IPS-NIHi7 (cell line): ENCODE measurements at regions not wholly inside any gene's neighbourhood (a gene's known extent, or its start where the extent isn't known, plus 50 kb on each side); places are given as distances from the start of the nearest gene placed in this dataset.

Source experiments
- DNase-seq: peaks from one replicate; pipeline ENCODE4 v3.0.0; 2012; ENCODE audit warnings: mixed read lengths; ENCODE audit errors: extremely low spot score

DNA sequence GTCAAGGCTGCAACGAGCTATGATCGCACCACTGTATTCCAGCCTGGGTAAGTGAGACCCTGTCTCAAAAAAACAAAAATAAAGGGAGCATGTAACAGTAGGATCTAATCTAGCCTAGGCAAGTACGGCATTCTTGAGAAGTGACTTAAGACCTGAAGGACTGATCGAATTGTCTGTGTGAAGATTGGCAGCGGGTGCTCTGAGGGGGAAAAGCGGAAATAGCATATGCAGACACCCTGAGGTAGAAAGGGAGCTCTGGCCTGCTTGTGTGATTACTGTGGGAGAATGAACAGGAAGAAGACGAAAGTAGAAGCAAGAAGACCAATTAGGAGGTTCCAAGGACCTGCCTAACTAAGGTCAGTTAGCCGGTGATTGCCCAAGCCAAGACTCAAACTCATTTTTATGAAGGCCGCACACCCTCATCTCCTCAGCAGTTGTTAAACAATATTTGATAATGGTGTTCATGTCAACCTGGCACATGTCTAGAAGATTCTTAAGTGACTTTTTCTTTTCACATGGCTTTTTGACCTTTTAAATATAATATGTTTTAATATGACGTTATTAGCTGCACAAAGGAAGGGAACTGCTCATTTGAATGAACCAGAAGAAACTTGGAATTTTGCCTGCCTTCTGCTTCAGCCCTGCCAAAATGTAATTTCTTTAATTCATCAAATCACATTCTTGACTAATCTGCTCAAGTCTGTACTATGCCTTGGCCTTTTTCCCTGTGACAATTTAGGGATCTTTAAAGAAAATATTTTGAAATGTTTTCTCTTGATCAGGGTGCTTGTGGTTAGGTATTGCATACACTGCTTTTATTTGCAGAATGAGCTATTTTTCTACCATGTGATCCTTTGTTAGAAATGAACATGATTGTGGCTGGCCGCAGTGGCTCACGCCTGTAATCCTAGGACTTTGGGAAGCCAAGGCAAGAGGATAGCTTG is 289.2 kb upstream of the DMRT1 start:
- DNase-seq: no peak

DNA sequence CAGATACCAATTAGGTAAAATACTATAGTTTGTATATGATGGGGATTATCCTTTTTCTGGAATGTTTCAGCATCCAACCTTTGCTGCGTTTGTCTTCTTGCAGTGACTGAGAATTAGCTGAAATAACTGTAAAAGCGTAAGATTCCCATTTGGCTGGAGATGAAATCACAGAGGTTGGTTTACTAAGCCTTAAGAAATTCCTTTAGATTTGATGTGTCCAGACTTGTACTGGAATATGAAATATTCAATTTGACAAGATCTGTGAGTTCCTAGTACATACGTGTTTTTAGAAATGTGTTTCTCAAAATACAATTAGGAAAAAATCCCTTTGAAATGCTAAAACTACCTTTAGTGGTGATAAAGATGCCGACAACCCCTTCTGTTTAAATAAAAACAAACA is 286.0 kb upstream of the DMRT1 start:
- no peak for DNase-seq

DNA sequence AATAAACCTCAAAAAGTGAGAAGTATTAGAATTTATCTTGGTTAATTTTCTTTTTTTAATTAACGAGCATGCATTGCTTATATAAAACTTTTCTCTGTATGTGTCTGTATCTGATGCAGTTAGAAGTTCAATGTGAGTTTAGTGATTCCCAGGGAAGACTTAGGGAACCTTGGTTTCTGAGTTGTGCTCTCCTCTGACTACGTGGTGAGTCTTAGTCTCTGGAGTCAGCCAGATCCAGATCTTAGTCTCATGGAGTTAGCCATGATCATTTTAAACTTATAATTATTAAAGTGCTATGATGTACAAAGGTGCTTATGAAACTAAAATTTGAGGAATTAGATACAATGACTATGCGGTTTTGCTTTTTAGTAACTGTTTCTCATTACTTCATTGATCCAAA is 285.3 kb upstream of the DMRT1 start:
- DNase-seq: no peak

GRCh38 chr9:556675-557074 is 284.8 kb upstream of the DMRT1 start:
- DNase-seq: no peak

DNA sequence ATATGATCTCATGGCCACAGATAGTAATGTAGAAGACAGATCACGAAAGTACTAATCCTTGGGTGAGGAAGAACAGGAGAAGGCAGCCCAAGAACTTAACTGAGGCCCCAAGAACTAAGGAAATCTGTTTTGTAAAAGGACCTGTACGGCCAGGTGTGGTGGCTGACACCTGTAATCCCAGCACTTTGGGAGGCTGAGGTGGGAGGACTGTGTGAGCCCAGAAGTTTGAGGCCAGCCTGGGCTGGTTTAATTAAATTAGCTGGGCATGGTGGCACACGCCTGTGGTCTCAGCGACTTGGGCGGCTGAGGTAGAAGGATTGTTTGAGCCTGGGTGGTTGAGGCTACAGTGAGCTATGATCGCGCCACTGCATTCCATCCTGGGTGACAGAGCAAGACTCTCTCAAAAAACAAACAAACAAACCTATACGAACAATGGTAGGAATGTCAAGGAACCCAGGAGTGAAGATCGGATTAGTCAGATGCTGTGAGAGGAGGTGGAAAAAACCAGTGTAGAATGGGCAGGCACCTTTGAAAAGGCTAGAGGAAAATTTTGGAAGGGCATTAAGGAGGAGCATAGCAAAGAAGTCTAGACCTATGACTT is 283.8 kb upstream of the DMRT1 start:
- DNase-seq: peak; percentile 43

DNA sequence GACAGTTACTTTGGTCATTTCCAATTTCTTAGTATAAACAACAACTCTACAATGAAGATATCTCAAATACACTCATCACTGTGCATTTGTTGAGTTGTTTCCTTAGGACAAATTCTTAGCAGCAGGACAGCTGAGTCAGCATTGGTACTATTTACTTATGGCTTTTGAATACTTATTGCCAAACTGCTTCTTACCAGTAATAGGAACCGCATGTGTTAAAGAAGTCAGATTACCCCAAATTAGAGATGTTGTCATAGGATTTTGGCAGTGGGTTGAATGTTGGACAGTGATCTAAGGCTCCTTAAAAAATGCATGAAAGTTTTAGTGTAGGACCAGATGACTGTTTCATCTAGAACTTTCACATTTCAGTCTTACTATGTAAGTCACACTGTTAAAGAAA is 280.1 kb upstream of the DMRT1 start:
- no peak for DNase-seq

- no peak for DNase-seq
These were observed 278.3 kb upstream of the DMRT1 start for GRCh38 chr9:563200-563599.

- no peak for DNase-seq
These were observed 276.0 kb upstream of the DMRT1 start for GRCh38 chr9:565528-565927.

GRCh38 chr9:567128-567746 is 274.3 kb upstream of the DMRT1 start:
- no peak for DNase-seq

- DNase-seq: no peak
These were observed 273.7 kb upstream of the DMRT1 start for GRCh38 chr9:567747-568305.

DNA sequence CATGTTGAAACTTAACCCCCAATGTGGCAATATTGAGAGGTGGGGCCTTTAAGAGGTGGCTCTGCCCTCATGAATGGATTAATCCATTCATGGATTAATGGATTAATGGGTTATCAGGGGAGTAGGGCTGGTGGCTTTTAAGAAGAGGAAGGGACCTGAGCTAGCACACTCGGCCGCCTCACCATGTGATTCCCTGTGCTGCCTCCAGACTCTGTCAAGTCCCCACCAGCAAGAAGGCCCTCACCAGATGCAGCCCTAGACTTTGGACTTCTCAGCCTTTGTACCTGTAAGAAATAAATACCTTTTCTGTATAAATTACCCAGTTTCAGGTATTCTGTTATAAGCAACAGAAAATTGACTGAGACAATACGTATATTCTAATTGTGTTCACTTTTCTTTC is 272.2 kb upstream of the DMRT1 start:
- no peak for DNase-seq

GRCh38 chr9:570187-570586 is 271.3 kb upstream of the DMRT1 start:
- DNase-seq: no peak

- no peak for DNase-seq
These were observed 270.4 kb upstream of the DMRT1 start for GRCh38 chr9:571066-571465.

DNA sequence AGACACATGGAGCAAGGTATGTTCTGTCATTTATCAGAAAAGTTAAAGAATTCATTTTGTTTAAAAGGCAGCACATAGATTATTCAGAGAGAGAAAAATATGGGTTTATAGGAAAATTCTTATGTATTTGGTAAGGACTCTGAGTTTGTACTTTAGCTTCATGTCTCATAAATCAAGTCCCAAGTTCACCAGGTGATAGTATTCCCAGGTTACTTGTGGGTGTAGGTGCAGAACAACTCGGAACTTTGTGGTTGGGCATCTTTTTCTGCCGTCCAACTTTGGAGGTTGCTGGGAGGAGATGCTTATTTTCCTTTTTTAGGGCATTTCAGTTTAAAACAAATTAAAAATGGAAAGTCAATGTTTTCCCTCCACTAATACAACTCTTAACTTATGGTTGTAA is 269.8 kb upstream of the DMRT1 start:
- no peak for DNase-seq

DNA sequence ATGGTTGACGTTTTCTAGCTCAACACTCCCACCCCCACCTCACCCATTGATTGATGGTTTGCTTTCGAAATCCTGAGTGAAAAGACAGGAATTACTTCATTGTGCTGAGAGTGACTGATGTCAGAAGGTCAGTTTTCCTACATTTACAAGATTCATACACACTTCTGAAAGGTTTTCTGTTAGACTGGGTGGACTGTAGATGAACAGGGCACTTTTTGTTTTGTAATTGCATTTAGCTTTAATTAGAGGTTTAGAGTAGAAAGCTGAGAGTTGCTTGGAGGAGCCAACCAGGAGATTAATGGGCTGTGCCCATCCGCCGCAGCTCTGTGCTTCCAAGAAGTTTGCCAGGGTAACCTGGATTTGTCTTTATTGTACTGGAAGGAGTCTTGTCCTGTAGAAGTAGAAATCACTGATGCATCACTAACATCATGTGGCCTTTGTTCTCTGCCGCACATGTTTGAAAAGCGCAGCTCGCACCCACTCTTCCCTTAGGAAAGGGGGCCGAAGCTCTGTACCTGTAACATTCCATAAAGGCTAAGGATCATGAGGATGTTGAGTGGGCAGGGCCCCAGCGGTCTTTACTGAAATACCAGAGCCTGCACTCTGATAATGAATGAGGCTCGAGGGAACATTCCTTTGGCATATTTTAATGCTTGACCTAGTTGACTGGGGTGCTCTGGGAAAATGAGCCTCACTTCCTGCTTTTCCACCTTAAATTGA is 267.6 kb upstream of the DMRT1 start:
- DNase-seq: peak; percentile 32

DNA sequence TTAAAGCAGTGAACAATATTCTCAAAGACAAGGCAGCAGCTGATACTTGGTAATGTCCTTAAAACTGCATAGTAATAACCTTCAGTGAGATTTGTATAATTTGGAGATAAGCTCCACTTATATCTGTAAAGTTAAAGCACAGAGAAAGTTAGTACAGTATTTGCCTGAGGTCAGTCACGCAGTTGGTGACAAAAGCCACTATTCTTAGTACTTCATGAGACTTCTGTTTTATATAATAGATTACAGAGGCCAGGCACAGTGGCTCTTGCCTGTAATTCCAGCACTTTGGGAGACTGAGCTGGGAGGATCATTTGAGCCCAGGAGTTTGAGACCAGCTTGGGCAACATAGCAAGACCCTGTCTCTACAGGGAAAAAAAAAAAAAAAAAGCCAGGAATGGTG is 266.4 kb upstream of the DMRT1 start:
- DNase-seq: no peak

DNA sequence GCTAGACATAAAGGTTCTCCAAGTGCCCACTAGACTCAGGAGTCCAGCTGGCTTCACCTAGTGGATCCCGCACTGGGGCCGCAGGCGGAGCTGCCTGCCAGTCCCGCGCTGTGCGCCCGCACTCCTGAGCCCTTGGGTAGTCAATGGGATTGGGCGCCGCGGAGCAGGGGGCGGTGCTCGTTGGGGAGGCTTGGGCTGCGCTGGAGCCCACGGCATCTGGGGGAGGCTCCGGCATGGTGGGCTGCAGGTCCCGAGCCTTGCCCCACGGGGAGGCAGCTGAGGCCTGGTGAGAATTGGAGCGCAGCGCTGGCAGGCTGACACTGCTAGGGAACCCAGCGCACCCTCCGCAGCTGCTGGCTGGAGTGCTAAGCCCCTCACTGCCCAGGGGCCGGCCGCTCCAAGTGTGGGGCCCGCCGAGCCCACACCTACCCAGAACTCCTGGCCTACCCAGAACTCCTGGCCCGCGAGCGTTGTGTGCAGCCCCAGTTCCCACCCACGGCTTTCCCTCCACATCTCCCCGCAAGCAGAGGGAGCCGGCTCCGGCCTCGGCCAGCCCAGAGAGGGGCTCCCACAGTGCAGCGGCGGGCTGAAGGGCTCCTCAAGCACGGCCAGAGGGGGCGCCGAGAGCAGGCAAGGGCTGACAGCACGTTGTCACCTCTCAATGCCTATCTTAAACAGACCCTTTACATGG is 260.7 kb upstream of the DMRT1 start:
- DNase-seq: no peak

GRCh38 chr9:581673-582497 is 259.6 kb upstream of the DMRT1 start:
- DNase-seq: peak; percentile 54

DNA sequence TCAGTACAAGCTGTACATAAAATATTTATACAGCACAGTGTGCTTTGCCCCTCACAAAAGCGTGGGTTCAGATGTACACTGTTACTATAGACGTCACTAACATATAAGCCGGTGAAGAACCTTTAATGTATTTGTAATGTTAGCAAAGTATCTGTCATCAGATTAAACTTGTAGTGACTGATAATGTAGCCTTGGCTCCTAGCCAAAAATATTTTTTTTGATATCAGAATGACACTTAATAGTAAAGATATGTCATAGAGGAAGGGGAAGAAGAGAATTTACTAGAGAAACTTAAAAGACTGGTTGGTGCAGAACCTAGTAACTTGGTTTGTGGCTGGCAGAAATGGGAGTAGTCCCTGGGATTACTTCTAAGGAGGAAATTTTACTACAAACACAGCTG is 258.7 kb upstream of the DMRT1 start:
- DNase-seq: no peak

GRCh38 chr9:587527-587926 is 254.0 kb upstream of the DMRT1 start:
- DNase-seq: no peak
